Caco-2 (cell line): ENCODE measurements at regions not wholly inside any gene's neighbourhood (a gene's known extent, or its start where the extent isn't known, plus 50 kb on each side); places are given as distances from the start of the nearest gene placed in this dataset.

Source experiments
- BruUV-seq: library from RNA; stranded (reverse); fragments of 400-500 nt; replicated peaks from 2 replicates; lab custom pipeline; 2021; lab: Mats Ljungman, UMichigan
- CTCF ChIA-PET: fragments of 300-600 bp; sonication (Branson Sonifier 250); formaldehyde crosslinking; loops from one replicate; lab custom pipeline; 2022; ENCODE audit warnings: antibody characterized with exemption; lab: Charles Lee
- POLR2A ChIA-PET: fragments of 300-600 bp; sonication (Branson Sonifier 250); formaldehyde crosslinking; loops from one replicate; lab custom pipeline; 2022; ENCODE audit warnings: antibody characterized with exemption; lab: Charles Lee
- DNase-seq, 2 experiments: peaks; one replicate each; pipeline versions ENCODE4 v3.0.0 to v3.0.0-alpha.2; 2020 to 2022
- H3K27me3 ChIP-seq: replicated peaks from 2 replicates; pipeline ENCODE4 v1.6.0; 2011; ENCODE audit warnings: low read length; ENCODE audit not compliant: control insufficient read depth, insufficient read depth
- H3K36me3 ChIP-seq: 2 replicates; pipeline ENCODE4 v1.5.1; 2011; ENCODE audit warnings: low read length; ENCODE audit not compliant: control insufficient read depth, insufficient read depth
- H3K4me1 ChIP-seq: fragments of 250-450 bp; sonication (Bioruptor Pico); 2 replicates; pipeline ENCODE4 v1.5.1; 2020; ENCODE audit warnings: mild to moderate bottlenecking
- H3K4me3 ChIP-seq: 2 replicates; pipeline ENCODE4 v1.5.1; 2011; ENCODE audit warnings: low read depth, mild to moderate bottlenecking, control low read depth, low read length
- H3K9me3 ChIP-seq: fragments of 250-450 bp; sonication (Bioruptor Pico); 2 replicates; pipeline ENCODE4 v1.5.1; 2020; ENCODE audit warnings: mild to moderate bottlenecking, moderate library complexity
- H3K27ac Mint-ChIP-seq: one replicate; pipeline ENCODE4 v1.8.0; 2022; ENCODE audit warnings: mixed read lengths; ENCODE audit not compliant: unreplicated experiment
- H3K27me3 Mint-ChIP-seq: one replicate; pipeline ENCODE4 v1.8.0; 2022; ENCODE audit warnings: mixed read lengths; ENCODE audit not compliant: insufficient read depth, unreplicated experiment
- H3K36me3 Mint-ChIP-seq: one replicate; pipeline ENCODE4 v1.8.0; 2022; ENCODE audit warnings: mild to moderate bottlenecking, mixed read lengths; ENCODE audit not compliant: insufficient read depth, unreplicated experiment
- H3K4me1 Mint-ChIP-seq: one replicate; pipeline ENCODE4 v1.8.0; 2022; ENCODE audit warnings: low read depth, mixed read lengths; ENCODE audit not compliant: unreplicated experiment
- H3K4me3 Mint-ChIP-seq: one replicate; pipeline ENCODE4 v1.8.0; 2022; ENCODE audit warnings: mild to moderate bottlenecking, moderate library complexity, mixed read lengths; ENCODE audit not compliant: unreplicated experiment
- H3K9me3 Mint-ChIP-seq: one replicate; pipeline ENCODE4 v1.8.0; 2022; ENCODE audit warnings: mixed read lengths; ENCODE audit not compliant: unreplicated experiment
- intact Hi-C: fragments of 100-400 bp; cut with micrococcal nuclease; formaldehyde crosslinking; loops from one replicate; pipeline ENCODE4 v1.10.0; 2022; ENCODE audit not compliant: unreplicated experiment
- TF ChIP-seq, protein P1 (sequence below), 2 experiments: fragments of 200-600 bp in 1 of 2; IDR thresholded peaks; 1 replicate in 1 of 2; 2 replicates in 1 of 2; pipeline versions ENCODE4 v1.5.1 to v1.8.0; 2011 to 2022; ENCODE audit warnings: antibody characterized with exemption in 1 of 2, control low read depth in 1 of 2, inconsistent platforms in 1 of 2, low read depth in 1 of 2, low read length in 1 of 2, mild to moderate bottlenecking in 1 of 2, moderate library complexity in 1 of 2; ENCODE audit not compliant: insufficient read depth in 1 of 2, severe bottlenecking in 1 of 2, unreplicated experiment in 1 of 2

- Histone ChIP-seq H3K4me3 (no peak overlapping the region), H3K9me3 (no peaks in the 10 kb centered on the region), H3K36me3 (no peaks in the 10 kb centered on the region), H3K4me1 (no peaks in the 10 kb centered on the region), H3K27me3 (no peaks in the 10 kb centered on the region)
- TF ChIP-seq, protein P1, sequence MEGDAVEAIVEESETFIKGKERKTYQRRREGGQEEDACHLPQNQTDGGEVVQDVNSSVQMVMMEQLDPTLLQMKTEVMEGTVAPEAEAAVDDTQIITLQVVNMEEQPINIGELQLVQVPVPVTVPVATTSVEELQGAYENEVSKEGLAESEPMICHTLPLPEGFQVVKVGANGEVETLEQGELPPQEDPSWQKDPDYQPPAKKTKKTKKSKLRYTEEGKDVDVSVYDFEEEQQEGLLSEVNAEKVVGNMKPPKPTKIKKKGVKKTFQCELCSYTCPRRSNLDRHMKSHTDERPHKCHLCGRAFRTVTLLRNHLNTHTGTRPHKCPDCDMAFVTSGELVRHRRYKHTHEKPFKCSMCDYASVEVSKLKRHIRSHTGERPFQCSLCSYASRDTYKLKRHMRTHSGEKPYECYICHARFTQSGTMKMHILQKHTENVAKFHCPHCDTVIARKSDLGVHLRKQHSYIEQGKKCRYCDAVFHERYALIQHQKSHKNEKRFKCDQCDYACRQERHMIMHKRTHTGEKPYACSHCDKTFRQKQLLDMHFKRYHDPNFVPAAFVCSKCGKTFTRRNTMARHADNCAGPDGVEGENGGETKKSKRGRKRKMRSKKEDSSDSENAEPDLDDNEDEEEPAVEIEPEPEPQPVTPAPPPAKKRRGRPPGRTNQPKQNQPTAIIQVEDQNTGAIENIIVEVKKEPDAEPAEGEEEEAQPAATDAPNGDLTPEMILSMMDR (IDR thresholded peaks at IDR 0.05; ENCODE audit: insufficient read depth in 1 of 2, low read depth in 1 of 2, low read length in 1 of 2, severe bottlenecking in 1 of 2, unreplicated experiment in 1 of 2) = no peak
- H3K27me3 Mint-ChIP-seq = peaks cover 7% of the 10 kb centered on the region
- no peaks in the 10 kb centered on the region for H3K36me3 Mint-ChIP-seq
- no peak overlapping the region for H3K4me3 Mint-ChIP-seq
- POLR2A ChIA-PET = no interaction called here
- H3K27ac Mint-ChIP-seq = no peak overlapping the region
- no TSS peak for BruUV-seq
- H3K4me1 Mint-ChIP-seq = no peaks in the 10 kb centered on the region
- CTCF ChIA-PET = no interaction called here
- no peaks in the 10 kb centered on the region for H3K9me3 Mint-ChIP-seq
- DNase-seq = no peak
- intact Hi-C loops = no loop called here
Observed at GRCh38 chr21:38048167-38048566, 131.9 kb upstream of the KCNJ6 start.

DNA sequence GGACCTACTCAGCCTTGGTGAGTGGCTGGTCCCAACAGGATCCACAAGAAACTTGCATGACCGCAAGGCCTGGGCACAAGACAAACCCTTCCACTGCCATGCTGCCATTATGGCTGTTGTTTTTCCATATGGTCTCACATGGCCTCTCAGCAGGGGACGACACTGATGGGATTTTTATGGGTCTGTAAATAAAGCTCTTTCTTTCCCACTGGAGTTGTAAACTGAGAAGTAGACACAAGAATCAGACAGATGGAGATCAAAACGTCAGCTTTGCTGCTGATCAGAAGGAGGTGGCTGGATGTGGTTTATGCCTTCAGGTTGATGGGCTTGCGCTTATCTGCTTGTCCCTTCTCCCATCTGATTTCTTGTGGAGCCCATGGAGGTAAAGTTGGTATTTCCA is 138.1 kb upstream of the KCNJ6 start:
- BruUV-seq = no TSS peak
- intact Hi-C loops = no loop called here
- CTCF ChIA-PET = no interaction called here
- Histone ChIP-seq H3K4me1 (no peaks in the 10 kb centered on the region), H3K4me3 (no peak overlapping the region), H3K36me3 (no peaks in the 10 kb centered on the region), H3K9me3 (no peaks in the 10 kb centered on the region), H3K27me3 (no peaks in the 10 kb centered on the region)
- POLR2A ChIA-PET = no interaction called here
- H3K36me3 Mint-ChIP-seq = no peaks in the 10 kb centered on the region
- H3K27ac Mint-ChIP-seq = no peak overlapping the region
- H3K4me3 Mint-ChIP-seq = no peak overlapping the region
- TF ChIP-seq, protein P1 (IDR thresholded peaks at IDR 0.05; ENCODE audit: insufficient read depth in 1 of 2, low read depth in 1 of 2, low read length in 1 of 2, severe bottlenecking in 1 of 2, unreplicated experiment in 1 of 2) = no peak
- peaks cover 23% of the 10 kb centered on the region for H3K9me3 Mint-ChIP-seq
- no peaks in the 10 kb centered on the region for H3K4me1 Mint-ChIP-seq
- DNase-seq = no peak
- no peaks in the 10 kb centered on the region for H3K27me3 Mint-ChIP-seq

- Mint-ChIP-seq H3K4me3 (no peak overlapping the region), H3K36me3 (no peaks in the 10 kb centered on the region), H3K27me3 (no peaks in the 10 kb centered on the region), H3K9me3 (peaks cover 26% of the 10 kb centered on the region), H3K27ac (no peak overlapping the region), H3K4me1 (no peaks in the 10 kb centered on the region)
- Histone ChIP-seq H3K4me3 (no peak overlapping the region), H3K36me3 (no peaks in the 10 kb centered on the region), H3K9me3 (no peaks in the 10 kb centered on the region), H3K4me1 (no peaks in the 10 kb centered on the region), H3K27me3 (no peaks in the 10 kb centered on the region)
- CTCF ChIA-PET = no interaction called here
- no TSS peak for BruUV-seq
- TF ChIP-seq, protein P1 (IDR thresholded peaks at IDR 0.05; ENCODE audit: insufficient read depth in 1 of 2, low read depth in 1 of 2, low read length in 1 of 2, severe bottlenecking in 1 of 2, unreplicated experiment in 1 of 2) = no peak
- intact Hi-C loops = no loop called here
- DNase-seq = no peak
- POLR2A ChIA-PET = no interaction called here
Observed at GRCh38 chr21:38056481-38056880, 140.2 kb upstream of the KCNJ6 start.
